ENCODE measurements at regions not wholly inside any gene's neighbourhood (a gene's known extent, or its start where the extent isn't known, plus 50 kb on each side); places are given as distances from the start of the nearest gene placed in this dataset.

DNA sequence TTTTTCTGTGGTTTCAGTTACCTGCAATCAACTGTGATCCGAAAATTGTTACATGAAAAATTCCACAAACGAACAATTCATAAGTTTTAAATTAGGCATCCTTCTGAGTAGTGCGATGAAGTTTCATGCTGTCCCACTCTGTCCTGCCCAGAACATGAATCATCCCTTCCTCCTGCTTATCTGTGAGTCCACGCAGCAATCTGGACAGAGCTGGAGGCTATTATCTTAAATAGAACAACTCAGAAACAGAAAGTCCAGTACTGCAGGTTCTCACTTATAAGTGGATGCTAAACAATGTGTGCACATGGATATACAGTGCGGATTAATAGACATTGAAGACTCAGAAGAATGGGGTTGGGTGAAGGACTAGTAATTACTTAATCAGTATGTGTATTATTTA is 583.7 kb upstream of the SPRY2 start:
- Histone ChIP-seq H4K20me1 (ENCODE audit: control insufficient read depth, insufficient read depth) (no peaks in the 10 kb centered on the region), H3K4me2 (ENCODE audit: control insufficient read depth, insufficient read depth) (no peak overlapping the region), H3K4me1 (ENCODE audit: control insufficient read depth, insufficient read depth, low read length) (no peaks in the 10 kb centered on the region), H3K27me3 (replicated peaks in 1 of 2; ENCODE audit: control insufficient read depth in 2 of 2, insufficient read depth in 2 of 2, low read length in 1 of 2) (no peaks in the 10 kb centered on the region), H2AFZ (ENCODE audit: control insufficient read depth, low read depth, low read length) (no peak overlapping the region), H3K9me3 (replicated peaks; ENCODE audit: control insufficient read depth, insufficient read depth, low read length) (no peaks in the 10 kb centered on the region), H3K36me3 (ENCODE audit: control insufficient read depth in 2 of 2, insufficient read depth in 2 of 2, low read length in 1 of 2) (no peaks in the 10 kb centered on the region), H3K27ac (ENCODE audit: control insufficient read depth, insufficient read depth) (no peak overlapping the region), H3K9ac (ENCODE audit: control insufficient read depth, insufficient read depth, low read length) (no peak overlapping the region), H3K79me2 (ENCODE audit: control insufficient read depth, insufficient read depth, low read length) (no peaks in the 10 kb centered on the region), H3K4me3 (no peak overlapping the region)
- 42% methylated on average over 5 of the region's 5 CpGs for WGBS (ENCODE audit: insufficient coverage, insufficient replicate concordance, low lambda C conversion rate, missing lambda C conversion rate)
- in situ Hi-C loops (cut with MboI), result no loop called here
- DNase-seq (ENCODE audit: low read depth, low spot score), result no peak
- ChIA-PET RAD21 (ENCODE audit: unreplicated experiment) (interaction anchor here (1.2 to 1.5 kb wide), 2 partner anchors 93 to 1146 kb away, joined by 4 to 5 read pairs; no protein-coding TSS in a partner anchor), SMC1A (ENCODE audit: uncharacterized antibody, unreplicated experiment) (interaction anchor here (1.1 to 2.1 kb wide), 4 partner anchors 93 to 582 kb away, joined by 3 to 10 read pairs (median 6); no protein-coding TSS in a partner anchor), POLR2A (no interaction called here), CTCF (interaction anchor here (0.6 to 1.9 kb wide), 10 partner anchors 15 to 1245 kb away, joined by 3 to 15 read pairs (median 4); no protein-coding TSS in a partner anchor)
- TF ChIP-seq ZNF384 (IDR thresholded peaks at IDR 0.05; ENCODE audit: borderline replicate concordance, low read depth, low read length) (no peak), SUPT20H (IDR thresholded peaks at IDR 0.05; ENCODE audit: borderline replicate concordance, control insufficient read depth, low read depth, low read length) (no peak)
- TF ChIP-seq, protein P1, sequence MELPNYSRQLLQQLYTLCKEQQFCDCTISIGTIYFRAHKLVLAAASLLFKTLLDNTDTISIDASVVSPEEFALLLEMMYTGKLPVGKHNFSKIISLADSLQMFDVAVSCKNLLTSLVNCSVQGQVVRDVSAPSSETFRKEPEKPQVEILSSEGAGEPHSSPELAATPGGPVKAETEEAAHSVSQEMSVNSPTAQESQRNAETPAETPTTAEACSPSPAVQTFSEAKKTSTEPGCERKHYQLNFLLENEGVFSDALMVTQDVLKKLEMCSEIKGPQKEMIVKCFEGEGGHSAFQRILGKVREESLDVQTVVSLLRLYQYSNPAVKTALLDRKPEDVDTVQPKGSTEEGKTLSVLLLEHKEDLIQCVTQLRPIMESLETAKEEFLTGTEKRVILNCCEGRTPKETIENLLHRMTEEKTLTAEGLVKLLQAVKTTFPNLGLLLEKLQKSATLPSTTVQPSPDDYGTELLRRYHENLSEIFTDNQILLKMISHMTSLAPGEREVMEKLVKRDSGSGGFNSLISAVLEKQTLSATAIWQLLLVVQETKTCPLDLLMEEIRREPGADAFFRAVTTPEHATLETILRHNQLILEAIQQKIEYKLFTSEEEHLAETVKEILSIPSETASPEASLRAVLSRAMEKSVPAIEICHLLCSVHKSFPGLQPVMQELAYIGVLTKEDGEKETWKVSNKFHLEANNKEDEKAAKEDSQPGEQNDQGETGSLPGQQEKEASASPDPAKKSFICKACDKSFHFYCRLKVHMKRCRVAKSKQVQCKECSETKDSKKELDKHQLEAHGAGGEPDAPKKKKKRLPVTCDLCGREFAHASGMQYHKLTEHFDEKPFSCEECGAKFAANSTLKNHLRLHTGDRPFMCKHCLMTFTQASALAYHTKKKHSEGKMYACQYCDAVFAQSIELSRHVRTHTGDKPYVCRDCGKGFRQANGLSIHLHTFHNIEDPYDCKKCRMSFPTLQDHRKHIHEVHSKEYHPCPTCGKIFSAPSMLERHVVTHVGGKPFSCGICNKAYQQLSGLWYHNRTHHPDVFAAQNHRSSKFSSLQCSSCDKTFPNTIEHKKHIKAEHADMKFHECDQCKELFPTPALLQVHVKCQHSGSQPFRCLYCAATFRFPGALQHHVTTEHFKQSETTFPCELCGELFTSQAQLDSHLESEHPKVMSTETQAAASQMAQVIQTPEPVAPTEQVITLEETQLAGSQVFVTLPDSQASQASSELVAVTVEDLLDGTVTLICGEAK (IDR thresholded peaks at IDR 0.05; ENCODE audit: borderline replicate concordance), result no peak
- no TSS peak for BruUV-seq (replicated peaks)
- intact Hi-C loops (cut with micrococcal nuclease; ENCODE audit: unreplicated experiment), result loop anchor here (5.0 kb wide), 1 partner anchor 582 kb away; the partner anchor contains the start of gene SPRY2
- FAIRE-seq, result no peak
- ATAC-seq, result peak; percentile 16

Data from GM12878 (cell line).